ENCODE measurements at regions not wholly inside any gene's neighbourhood (a gene's known extent, or its start where the extent isn't known, plus 50 kb on each side); places are given as distances from the start of the nearest gene placed in this dataset.

GRCh38 chr5:174376726-174377373, 331.3 kb downstream of the NSG2 start:
- no peak for DNase-seq (ENCODE audit: low read depth)

- DNase-seq (ENCODE audit: low read depth) = no peak
Measured at GRCh38 chr5:174378121-174378874, 332.8 kb downstream of the NSG2 start.

GRCh38 chr5:174380311-174380710, 334.8 kb downstream of the NSG2 start:
- DNase-seq (ENCODE audit: low read depth) = no peak

GRCh38 chr5:174381241-174381640, 335.7 kb downstream of the NSG2 start:
- DNase-seq (ENCODE audit: low read depth) = no peak

- no peak for DNase-seq (ENCODE audit: low read depth)
Measured at GRCh38 chr5:174383210-174384167, 338.0 kb downstream of the NSG2 start.

GRCh38 chr5:174384509-174384947, 339.0 kb downstream of the NSG2 start:
- no peak for DNase-seq (ENCODE audit: low read depth)

- no peak for DNase-seq (ENCODE audit: low read depth)
Measured at GRCh38 chr5:174386306-174386705, 338.1 kb upstream of the MSX2 start.

- DNase-seq (ENCODE audit: low read depth) = no peak
Measured at GRCh38 chr5:174386846-174387245, 337.5 kb upstream of the MSX2 start.

- no peak for DNase-seq (ENCODE audit: low read depth)
Measured at GRCh38 chr5:174387448-174387847, 336.9 kb upstream of the MSX2 start.

GRCh38 chr5:174392892-174393291, 331.5 kb upstream of the MSX2 start:
- no peak for DNase-seq (ENCODE audit: low read depth)

GRCh38 chr5:174396541-174396940, 327.8 kb upstream of the MSX2 start:
- no peak for DNase-seq (ENCODE audit: low read depth)

GRCh38 chr5:174397206-174397605, 327.2 kb upstream of the MSX2 start:
- DNase-seq (ENCODE audit: low read depth) = no peak

GRCh38 chr5:174398171-174398570, 326.2 kb upstream of the MSX2 start:
- DNase-seq (ENCODE audit: low read depth) = no peak

- DNase-seq (ENCODE audit: low read depth) = no peak
Measured at GRCh38 chr5:174399411-174399810, 325.0 kb upstream of the MSX2 start.

GRCh38 chr5:174400461-174400860, 323.9 kb upstream of the MSX2 start:
- DNase-seq (ENCODE audit: low read depth) = no peak

- DNase-seq (ENCODE audit: low read depth) = no peak
Measured at GRCh38 chr5:174401793-174402192, 322.6 kb upstream of the MSX2 start.

GRCh38 chr5:174402222-174402812, 322.1 kb upstream of the MSX2 start:
- no peak for DNase-seq (ENCODE audit: low read depth)

GRCh38 chr5:174404848-174405247, 319.5 kb upstream of the MSX2 start:
- no peak for DNase-seq (ENCODE audit: low read depth)

- DNase-seq (ENCODE audit: low read depth) = no peak
Measured at GRCh38 chr5:174409070-174409469, 315.3 kb upstream of the MSX2 start.

- no peak for DNase-seq (ENCODE audit: low read depth)
Measured at GRCh38 chr5:174409971-174410370, 314.4 kb upstream of the MSX2 start.

- DNase-seq (ENCODE audit: low read depth) = no peak
Measured at GRCh38 chr5:174410716-174411478, 313.5 kb upstream of the MSX2 start.

- no peak for DNase-seq (ENCODE audit: low read depth)
Measured at GRCh38 chr5:174411479-174411819, 312.9 kb upstream of the MSX2 start.

All from activated T-helper 1 cell treated with Interleukin-2 at 50 U/mL for 16 hours (primary cell).